B cell (primary cell): ENCODE measurements at regions not wholly inside any gene's neighbourhood (a gene's known extent, or its start where the extent isn't known, plus 50 kb on each side); places are given as distances from the start of the nearest gene placed in this dataset.

ENCODE experiments used
- ATAC-seq: fragments of 200-7000 bp; cut with Tn5 transposase; one replicate; pipeline ENCODE4 v1.10.0; 2021; ENCODE audit warnings: low read depth, mild to moderate bottlenecking, moderate number of reproducible peaks, moderate library complexity
- CTCF ChIA-PET: fragments of 350-600 bp; sonication (Branson Sonifier 250); formaldehyde crosslinking; loops from one replicate; lab custom pipeline; 2021; ENCODE audit warnings: antibody characterized with exemption, inconsistent platforms; lab: Charles Lee
- POLR2A ChIA-PET: fragments of 350-600 bp; sonication (Branson Sonifier 250); formaldehyde crosslinking; loops from one replicate; lab custom pipeline; 2021; ENCODE audit warnings: antibody characterized with exemption; lab: Charles Lee
- DNase-seq: peaks from one replicate; pipeline ENCODE4 v3.0.0; 2013
- H2AFZ ChIP-seq: 2 replicates; pipeline ENCODE4 v1.6.1; 2012; ENCODE audit warnings: mild to moderate bottlenecking, low read depth, low read length; ENCODE audit not compliant: insufficient read depth, poor library complexity, severe bottlenecking
- H3K27ac ChIP-seq, 2 donors: 1 replicate in 1 of 2; 2 replicates in 1 of 2; pipeline ENCODE4 v1.5.1; 2012 to 2013; ENCODE audit warnings: low read length in 2 of 2, mild to moderate bottlenecking in 2 of 2, moderate library complexity in 1 of 2
- H3K27me3 ChIP-seq, 4 experiments: fragments of 200-600 bp in 1 of 4; sonication (generic) in 1 of 4; replicated peaks in 1 of 4; 1 replicate in 2 of 4; 2 replicates in 2 of 4; pipeline versions ENCODE4 v1.6.1 to v1.7.0; 2013 to 2016; ENCODE audit warnings: low read length in 3 of 4, mild to moderate bottlenecking in 2 of 4, mixed read lengths in 1 of 4, moderate library complexity in 1 of 4; ENCODE audit not compliant: insufficient read depth in 4 of 4, control insufficient read depth in 3 of 4; ENCODE audit errors: control extremely low read depth in 1 of 4
- H3K36me3 ChIP-seq, 2 experiments: replicated peaks in 1 of 2; 1 replicate in 1 of 2; 2 replicates in 1 of 2; pipeline versions ENCODE4 v1.6.1 to v1.7.1; 2013; ENCODE audit warnings: low read length in 1 of 2; ENCODE audit not compliant: insufficient read depth in 2 of 2, control insufficient read depth in 1 of 2; ENCODE audit errors: control extremely low read depth in 1 of 2, extremely low read depth in 1 of 2
- H3K4me1 ChIP-seq, 2 donors: fragments of 200-600 bp in 1 of 2; sonication (generic) in 1 of 2; 1 replicate in 1 of 2; 2 replicates in 1 of 2; pipeline versions ENCODE4 v1.5.1 to v1.6.1; 2013 to 2017; ENCODE audit warnings: low read length in 2 of 2; ENCODE audit not compliant: control insufficient read depth in 2 of 2, insufficient read depth in 2 of 2
- H3K4me2 ChIP-seq: replicated peaks from 2 replicates; pipeline ENCODE3; 2012; ENCODE audit warnings: mild to moderate bottlenecking, low read depth, low read length; ENCODE audit not compliant: poor library complexity, severe bottlenecking
- H3K4me3 ChIP-seq, 5 experiments: fragments of 200-600 bp in 1 of 5; sonication (generic) in 1 of 5; 1 replicate in 3 of 5; 2 replicates in 2 of 5; pipeline versions ENCODE4 v1.5.1 to v1.7.0; 2011 to 2016; ENCODE audit warnings: low read length in 4 of 5, mild to moderate bottlenecking in 4 of 5, low read depth in 2 of 5, control low read depth in 1 of 5, moderate library complexity in 1 of 5; ENCODE audit not compliant: insufficient read depth in 1 of 5; ENCODE audit errors: control extremely low read depth in 1 of 5, extremely low read depth in 1 of 5
- H3K79me2 ChIP-seq: fragments of 200-600 bp; sonication (generic); one replicate; pipeline ENCODE4 v1.6.0; 2016; ENCODE audit warnings: low read length; ENCODE audit not compliant: control insufficient read depth, insufficient read depth
- H3K9ac ChIP-seq: fragments of 200-600 bp; sonication (generic); 2 replicates; pipeline ENCODE4 v1.6.1; 2017; ENCODE audit warnings: mild to moderate bottlenecking, low read length, moderate library complexity
- H3K9me3 ChIP-seq, 3 donors: one replicate each; pipeline versions ENCODE4 v1.6.1 to v1.7.1; 2013; ENCODE audit warnings: low read length in 2 of 3; ENCODE audit not compliant: control insufficient read depth in 2 of 3, insufficient read depth in 1 of 3; ENCODE audit errors: control extremely low read depth in 1 of 3
- H4K20me1 ChIP-seq: 2 replicates; pipeline ENCODE4 v1.6.0; 2012; ENCODE audit warnings: mild to moderate bottlenecking, low read length; ENCODE audit not compliant: insufficient read depth, control insufficient read depth, poor library complexity, severe bottlenecking
- H3K27ac Mint-ChIP-seq: one replicate; pipeline ENCODE4 v1.8.0; 2021; ENCODE audit warnings: mixed read lengths
- H3K27me3 Mint-ChIP-seq: one replicate; pipeline ENCODE4 v1.8.0; 2021; ENCODE audit warnings: mixed read lengths
- H3K4me1 Mint-ChIP-seq: one replicate; pipeline ENCODE4 v1.8.0; 2021; ENCODE audit warnings: mixed read lengths
- H3K4me3 Mint-ChIP-seq: one replicate; pipeline ENCODE4 v1.8.0; 2021; ENCODE audit warnings: mixed read lengths
- H3K9me3 Mint-ChIP-seq: one replicate; pipeline ENCODE4 v1.8.0; 2022; ENCODE audit warnings: mixed read lengths; ENCODE audit not compliant: insufficient read depth
- EZH2 ChIP-seq: IDR thresholded peaks from 2 replicates; pipeline ENCODE4 v1.6.1; 2012; ENCODE audit warnings: borderline replicate concordance, low read depth, mild to moderate bottlenecking, moderate library complexity, low read length; ENCODE audit not compliant: insufficient read depth, poor library complexity, severe bottlenecking
- WGBS: methylation state at CpG from one replicate; pipeline ENCODE4 v1.1.5; 2013; ENCODE audit warnings: missing lambda C conversion rate; ENCODE audit not compliant: insufficient coverage; 5-methylcytosine and 5-hydroxymethylcytosine counted together
- intact Hi-C: fragments of 100-400 bp; cut with micrococcal nuclease; formaldehyde crosslinking; loops from one replicate; pipeline ENCODE4 v1.10.0; 2022
- TF ChIP-seq, protein P1 (sequence below): fragments of 200-600 bp; IDR thresholded peaks from one replicate; pipeline ENCODE4 v1.8.0; 2022; ENCODE audit warnings: antibody characterized with exemption, mild to moderate bottlenecking

DNA sequence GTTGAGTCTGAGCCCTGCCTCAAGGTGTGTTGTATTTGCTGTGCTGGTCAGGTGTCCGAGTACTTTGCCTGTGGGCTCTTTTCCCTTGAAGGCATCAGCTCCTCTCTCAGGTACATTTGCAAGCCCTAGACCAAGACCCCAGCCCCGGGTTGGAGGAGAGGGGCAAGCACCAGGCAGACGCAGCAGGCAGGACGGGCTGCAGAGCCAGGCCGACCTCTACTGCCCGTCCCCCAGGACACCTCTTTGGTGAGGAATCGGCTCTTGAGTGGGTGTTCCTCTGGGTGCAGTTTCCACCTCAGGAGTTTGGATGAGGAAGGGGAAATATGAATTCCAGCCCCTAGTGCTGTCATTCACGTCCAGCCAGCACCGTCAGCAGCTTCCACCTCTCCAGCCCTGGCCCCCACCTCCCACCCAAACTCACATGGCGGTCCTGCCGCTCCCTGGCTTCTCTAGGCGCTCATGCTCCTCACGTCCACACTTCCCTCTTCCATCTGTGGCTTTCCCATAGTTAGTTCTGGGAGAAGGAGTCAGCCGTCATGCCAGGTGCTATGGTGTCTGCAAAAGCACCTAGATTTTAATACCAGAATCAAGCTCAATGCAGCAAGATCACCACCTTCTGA is 183.9 kb downstream of the DLL1 start:
- Histone ChIP-seq H3K9ac (no peak overlapping the region), H3K27me3 (peaks cover 0 to 4% (median 0%) of the 10 kb centered on the region in 4 experiments), H2AFZ (no peak overlapping the region), H3K4me2 (no peak overlapping the region), H3K27ac (no peak overlapping the region), H3K4me3 (no peak overlapping the region), H3K79me2 (no peaks in the 10 kb centered on the region), H3K9me3 (no peaks in the 10 kb centered on the region), H3K4me1 (no peaks in the 10 kb centered on the region), H4K20me1 (no peaks in the 10 kb centered on the region), H3K36me3 (no peaks in the 10 kb centered on the region)
- ChIA-PET POLR2A (no interaction called here), CTCF (no interaction called here)
- Mint-ChIP-seq H3K4me1 (no peaks in the 10 kb centered on the region), H3K9me3 (no peaks in the 10 kb centered on the region), H3K27me3 (peaks cover 17% of the 10 kb centered on the region), H3K27ac (no peak overlapping the region), H3K4me3 (no peak overlapping the region)
- intact Hi-C loops: no loop called here
- no peak for TF ChIP-seq EZH2
- TF ChIP-seq, protein P1, sequence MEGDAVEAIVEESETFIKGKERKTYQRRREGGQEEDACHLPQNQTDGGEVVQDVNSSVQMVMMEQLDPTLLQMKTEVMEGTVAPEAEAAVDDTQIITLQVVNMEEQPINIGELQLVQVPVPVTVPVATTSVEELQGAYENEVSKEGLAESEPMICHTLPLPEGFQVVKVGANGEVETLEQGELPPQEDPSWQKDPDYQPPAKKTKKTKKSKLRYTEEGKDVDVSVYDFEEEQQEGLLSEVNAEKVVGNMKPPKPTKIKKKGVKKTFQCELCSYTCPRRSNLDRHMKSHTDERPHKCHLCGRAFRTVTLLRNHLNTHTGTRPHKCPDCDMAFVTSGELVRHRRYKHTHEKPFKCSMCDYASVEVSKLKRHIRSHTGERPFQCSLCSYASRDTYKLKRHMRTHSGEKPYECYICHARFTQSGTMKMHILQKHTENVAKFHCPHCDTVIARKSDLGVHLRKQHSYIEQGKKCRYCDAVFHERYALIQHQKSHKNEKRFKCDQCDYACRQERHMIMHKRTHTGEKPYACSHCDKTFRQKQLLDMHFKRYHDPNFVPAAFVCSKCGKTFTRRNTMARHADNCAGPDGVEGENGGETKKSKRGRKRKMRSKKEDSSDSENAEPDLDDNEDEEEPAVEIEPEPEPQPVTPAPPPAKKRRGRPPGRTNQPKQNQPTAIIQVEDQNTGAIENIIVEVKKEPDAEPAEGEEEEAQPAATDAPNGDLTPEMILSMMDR: no peak
- WGBS: 100% methylated on average over 5 of the region's 14 CpGs
- DNase-seq (no peak), ATAC-seq (no peak)

DNA sequence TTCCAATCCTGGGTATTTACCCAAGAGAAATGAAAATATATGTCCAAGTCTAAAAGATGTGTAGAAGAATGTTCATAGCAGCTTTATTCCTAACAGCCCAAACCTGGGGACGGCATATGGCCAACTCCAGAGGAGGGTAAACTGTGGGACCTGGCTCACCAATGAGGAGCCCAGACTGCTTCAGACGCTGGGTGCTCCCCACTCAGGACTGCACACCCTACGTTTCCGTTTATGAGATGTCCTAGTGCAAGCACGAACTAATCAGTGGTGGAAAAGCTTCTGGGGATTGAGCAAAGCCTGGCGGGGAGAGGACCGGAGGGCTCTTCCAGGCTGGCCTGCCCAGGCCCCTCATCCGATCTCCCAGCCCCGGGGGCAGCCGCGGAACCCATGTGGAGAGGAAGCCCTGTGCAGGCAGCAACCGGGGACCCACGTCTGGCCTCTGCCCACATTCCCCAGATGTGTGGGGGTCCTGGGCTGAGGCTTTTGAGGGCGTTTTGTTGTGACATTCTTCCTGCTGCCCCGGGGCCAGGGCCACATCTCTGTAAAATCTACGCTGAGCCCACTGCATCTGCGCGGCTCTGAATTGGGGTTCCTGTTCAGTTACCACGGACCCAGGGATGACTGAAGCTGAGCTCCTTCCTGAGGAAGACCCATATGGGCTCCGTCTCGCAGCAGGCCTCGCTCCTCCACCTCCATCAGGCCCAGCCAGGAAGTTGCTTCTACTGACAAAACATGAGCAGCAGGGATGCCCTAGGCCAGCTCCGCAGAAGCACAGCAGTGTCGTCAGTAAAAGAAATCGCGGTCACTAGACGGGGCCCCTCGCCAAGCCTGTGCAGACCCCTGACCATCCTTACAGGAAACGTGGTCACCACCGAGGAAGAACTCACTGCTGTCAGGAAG is 188.0 kb downstream of the DLL1 start:
- Histone ChIP-seq H4K20me1 (no peaks in the 10 kb centered on the region), H3K9me3 (peaks cover 0 to 21% (median 3%) of the 10 kb centered on the region in 3 donors), H3K36me3 (no peaks in the 10 kb centered on the region), H3K79me2 (no peaks in the 10 kb centered on the region), H3K27ac (no peak overlapping the region), H3K27me3 (peaks cover 0 to 8% (median 0%) of the 10 kb centered on the region in 4 experiments), H3K4me3 (no peak overlapping the region), H3K4me1 (no peaks in the 10 kb centered on the region), H3K9ac (no peak overlapping the region), H2AFZ (no peak overlapping the region), H3K4me2 (no peak overlapping the region)
- ChIA-PET CTCF (no interaction called here), POLR2A (interaction anchor here (1.0 kb wide), 1 partner anchor 80 kb away, joined by 3 read pairs; no protein-coding TSS in a partner anchor)
- Mint-ChIP-seq H3K4me1 (no peaks in the 10 kb centered on the region), H3K27me3 (peaks cover 15% of the 10 kb centered on the region), H3K27ac (no peak overlapping the region), H3K4me3 (no peak overlapping the region), H3K9me3 (no peaks in the 10 kb centered on the region)
- no peak for ATAC-seq
- TF ChIP-seq EZH2: no peak
- TF ChIP-seq, protein P1: no peak
- intact Hi-C loops: no loop called here
- DNase-seq: no peak
- WGBS: 79% methylated on average over 30 of the region's 30 CpGs
